ENCODE measurements at regions not wholly inside any gene's neighbourhood (a gene's known extent, or its start where the extent isn't known, plus 50 kb on each side); places are given as distances from the start of the nearest gene placed in this dataset.

GRCh38 chr2:228705318-228705717 is 523.8 kb upstream of the SPHKAP start:
- no peak for ATAC-seq
- no peak for TF ChIP-seq ARNTL (CRISPR knock-in tag; IDR thresholded peaks at IDR 0.05; ENCODE audit: borderline replicate concordance, low read depth)
- TF ChIP-seq OSR1 (CRISPR knock-in tag; IDR thresholded peaks at IDR 0.05), result no peak
- no peak for TF ChIP-seq ZC3H10 (CRISPR knock-in tag; IDR thresholded peaks at IDR 0.05)
- TF ChIP-seq BACH2 (CRISPR knock-in tag; IDR thresholded peaks at IDR 0.05; ENCODE audit: borderline replicate concordance), result no peak
- no peak for TF ChIP-seq ESRRG (CRISPR knock-in tag; IDR thresholded peaks at IDR 0.05)
- no peak for TF ChIP-seq TSHZ2 (CRISPR knock-in tag; IDR thresholded peaks at IDR 0.05)
- TF ChIP-seq TOX (CRISPR knock-in tag; IDR thresholded peaks at IDR 0.05; ENCODE audit: borderline replicate concordance), result no peak
- TF ChIP-seq, protein P1, sequence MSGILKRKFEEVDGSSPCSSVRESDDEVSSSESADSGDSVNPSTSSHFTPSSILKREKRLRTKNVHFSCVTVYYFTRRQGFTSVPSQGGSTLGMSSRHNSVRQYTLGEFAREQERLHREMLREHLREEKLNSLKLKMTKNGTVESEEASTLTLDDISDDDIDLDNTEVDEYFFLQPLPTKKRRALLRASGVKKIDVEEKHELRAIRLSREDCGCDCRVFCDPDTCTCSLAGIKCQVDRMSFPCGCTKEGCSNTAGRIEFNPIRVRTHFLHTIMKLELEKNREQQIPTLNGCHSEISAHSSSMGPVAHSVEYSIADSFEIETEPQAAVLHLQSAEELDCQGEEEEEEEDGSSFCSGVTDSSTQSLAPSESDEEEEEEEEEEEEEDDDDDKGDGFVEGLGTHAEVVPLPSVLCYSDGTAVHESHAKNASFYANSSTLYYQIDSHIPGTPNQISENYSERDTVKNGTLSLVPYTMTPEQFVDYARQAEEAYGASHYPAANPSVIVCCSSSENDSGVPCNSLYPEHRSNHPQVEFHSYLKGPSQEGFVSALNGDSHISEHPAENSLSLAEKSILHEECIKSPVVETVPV (CRISPR knock-in tag; IDR thresholded peaks at IDR 0.05), result no peak
- no peak for TF ChIP-seq PATZ1 (CRISPR knock-in tag; IDR thresholded peaks at IDR 0.05; ENCODE audit: borderline replicate concordance)
- no peak for TF ChIP-seq RARB (CRISPR knock-in tag; IDR thresholded peaks at IDR 0.05)
- TF ChIP-seq SNAI2 (CRISPR knock-in tag; IDR thresholded peaks at IDR 0.05), result no peak
- TF ChIP-seq ZFP30 (CRISPR knock-in tag; IDR thresholded peaks at IDR 0.05), result no peak
- no peak for TF ChIP-seq CREB5 (CRISPR knock-in tag; IDR thresholded peaks at IDR 0.05; ENCODE audit: low read depth)
- TF ChIP-seq ZNF565 (CRISPR knock-in tag; conservative IDR thresholded peaks at IDR 0.05; ENCODE audit: low read depth), result no peak

- TF ChIP-seq ZNF8 (CRISPR knock-in tag; IDR thresholded peaks at IDR 0.05), result no peak
- no peak for TF ChIP-seq ISL1 (CRISPR knock-in tag; IDR thresholded peaks at IDR 0.05)
- TF ChIP-seq ZNF565 (CRISPR knock-in tag; conservative IDR thresholded peaks at IDR 0.05; ENCODE audit: low read depth), result no peak
- no peak for TF ChIP-seq ZNF70 (CRISPR knock-in tag; IDR thresholded peaks at IDR 0.05)
- no peak for TF ChIP-seq ARNTL (CRISPR knock-in tag; IDR thresholded peaks at IDR 0.05; ENCODE audit: borderline replicate concordance, low read depth)
- no peak for TF ChIP-seq CSDC2 (CRISPR knock-in tag; IDR thresholded peaks at IDR 0.05)
- no peak for TF ChIP-seq TOX (CRISPR knock-in tag; IDR thresholded peaks at IDR 0.05; ENCODE audit: borderline replicate concordance)
- TF ChIP-seq TSHZ2 (CRISPR knock-in tag; IDR thresholded peaks at IDR 0.05), result no peak
- no peak for TF ChIP-seq POU6F1 (CRISPR knock-in tag; IDR thresholded peaks at IDR 0.05; ENCODE audit: borderline replicate concordance, low read depth)
- no peak for TF ChIP-seq PPARA (CRISPR knock-in tag; IDR thresholded peaks at IDR 0.05; ENCODE audit: borderline replicate concordance)
- no peak for TF ChIP-seq BACH2 (CRISPR knock-in tag; IDR thresholded peaks at IDR 0.05; ENCODE audit: borderline replicate concordance)
- ATAC-seq, result no peak
Observed at GRCh38 chr2:228703152-228703551, 521.7 kb upstream of the SPHKAP start.

All from SK-N-SH treated with all-trans-retinoic acid at 6 μM for 48 hours (cell line).